DOHH2 (cell line): ENCODE measurements at regions not wholly inside any gene's neighbourhood (a gene's known extent, or its start where the extent isn't known, plus 50 kb on each side); places are given as distances from the start of the nearest gene placed in this dataset.
"Not testable (repeated sequence)": the region's sequence is repeated elsewhere in the genome, so short reads cannot be mapped to it uniquely, and the experiment has no call there.

Experiments
- H3F3A ChIP-seq: fragments of 200-600 bp; sonication (generic), shearing (Covaris generic); 2 replicates; pipeline ENCODE4 v1.6.0; 2016; ENCODE audit warnings: antibody characterized with exemption, mild to moderate bottlenecking; ENCODE audit not compliant: control insufficient read depth, insufficient read depth
- H3K27ac ChIP-seq: fragments of 200-600 bp; sonication (generic); 2 replicates; pipeline ENCODE4 v1.5.1; 2014; ENCODE audit warnings: low read depth, mild to moderate bottlenecking, low read length, moderate library complexity
- H3K27me3 ChIP-seq: fragments of 200-600 bp; sonication (generic); 2 replicates; pipeline ENCODE4 v1.6.1; 2014; ENCODE audit warnings: mild to moderate bottlenecking, low read length, mixed read lengths; ENCODE audit not compliant: control insufficient read depth
- H3K36me3 ChIP-seq: fragments of 200-600 bp; sonication (generic); 2 replicates; pipeline ENCODE4 v1.6.1; 2014; ENCODE audit warnings: mild to moderate bottlenecking, low read length, moderate library complexity, mixed read lengths; ENCODE audit not compliant: control insufficient read depth
- H3K4me1 ChIP-seq: fragments of 200-600 bp; sonication (generic); 2 replicates; pipeline ENCODE4 v1.6.1; 2014; ENCODE audit warnings: mild to moderate bottlenecking, low read length, mixed read lengths; ENCODE audit not compliant: control insufficient read depth
- H3K4me2 ChIP-seq: fragments of 200-600 bp; sonication (generic); 2 replicates; pipeline ENCODE4 v1.6.0; 2014; ENCODE audit warnings: mild to moderate bottlenecking, low read length, moderate library complexity
- H3K4me3 ChIP-seq: fragments of 200-600 bp; sonication (generic); 2 replicates; pipeline ENCODE4 v1.5.1; 2014; ENCODE audit warnings: mild to moderate bottlenecking, low read length, mixed read lengths
- H3K79me2 ChIP-seq: fragments of 200-600 bp; sonication (generic); 2 replicates; pipeline ENCODE4 v1.6.1; 2014; ENCODE audit warnings: mild to moderate bottlenecking, low read length, mixed read lengths; ENCODE audit not compliant: control insufficient read depth
- H3K9me2 ChIP-seq: fragments of 200-600 bp; sonication (generic); replicated peaks from 2 replicates; pipeline ENCODE4 v1.6.1; 2014; ENCODE audit warnings: mild to moderate bottlenecking, low read length, mixed read lengths; ENCODE audit not compliant: control insufficient read depth
- H3K9me3 ChIP-seq: fragments of 200-600 bp; sonication (generic); 2 replicates; pipeline ENCODE4 v1.6.1; 2014; ENCODE audit warnings: antibody characterized with exemption, low read length, mixed read lengths; ENCODE audit not compliant: control insufficient read depth, insufficient read depth
- H4K20me1 ChIP-seq: fragments of 200-600 bp; sonication (generic); 2 replicates; pipeline ENCODE4 v1.6.0; 2014; ENCODE audit warnings: low read depth, mild to moderate bottlenecking, antibody characterized with exemption, low read length, moderate library complexity; ENCODE audit not compliant: control insufficient read depth, insufficient read depth
- EZH2phosphoT487 ChIP-seq: fragments of 200-600 bp; sonication (generic); IDR thresholded peaks from 2 replicates; pipeline ENCODE4 v1.6.1; 2017; ENCODE audit warnings: borderline replicate concordance, mild to moderate bottlenecking, antibody characterized with exemption, low read length, moderate library complexity, mixed read lengths
- TF ChIP-seq, protein P1 (sequence below): fragments of 200-600 bp; sonication (generic); IDR thresholded peaks from one replicate; pipeline ENCODE4 v1.5.1; 2014; ENCODE audit warnings: antibody characterized with exemption, mild to moderate bottlenecking, low read depth, low read length; ENCODE audit not compliant: poor library complexity, severe bottlenecking

- H3K4me3 ChIP-seq = no peak overlapping the region
- H3K27me3 ChIP-seq = 0 out of 2 replicates have a peak, but pooled peaks cover 3% of the 10 kb centered on the region
- H3K79me2 ChIP-seq = no peaks in the 10 kb centered on the region
- no peaks in the 10 kb centered on the region for H3K9me2 ChIP-seq
- H3K27ac ChIP-seq = no peak overlapping the region
- H3K9me3 ChIP-seq = no peaks in the 10 kb centered on the region
- H3F3A ChIP-seq = no peaks in the 10 kb centered on the region
- no peaks in the 10 kb centered on the region; the same call in 1 of the 2 replicates for H4K20me1 ChIP-seq
- H3K4me2 ChIP-seq = no peak overlapping the region
- TF ChIP-seq EZH2phosphoT487 = no peak
- TF ChIP-seq, protein P1, sequence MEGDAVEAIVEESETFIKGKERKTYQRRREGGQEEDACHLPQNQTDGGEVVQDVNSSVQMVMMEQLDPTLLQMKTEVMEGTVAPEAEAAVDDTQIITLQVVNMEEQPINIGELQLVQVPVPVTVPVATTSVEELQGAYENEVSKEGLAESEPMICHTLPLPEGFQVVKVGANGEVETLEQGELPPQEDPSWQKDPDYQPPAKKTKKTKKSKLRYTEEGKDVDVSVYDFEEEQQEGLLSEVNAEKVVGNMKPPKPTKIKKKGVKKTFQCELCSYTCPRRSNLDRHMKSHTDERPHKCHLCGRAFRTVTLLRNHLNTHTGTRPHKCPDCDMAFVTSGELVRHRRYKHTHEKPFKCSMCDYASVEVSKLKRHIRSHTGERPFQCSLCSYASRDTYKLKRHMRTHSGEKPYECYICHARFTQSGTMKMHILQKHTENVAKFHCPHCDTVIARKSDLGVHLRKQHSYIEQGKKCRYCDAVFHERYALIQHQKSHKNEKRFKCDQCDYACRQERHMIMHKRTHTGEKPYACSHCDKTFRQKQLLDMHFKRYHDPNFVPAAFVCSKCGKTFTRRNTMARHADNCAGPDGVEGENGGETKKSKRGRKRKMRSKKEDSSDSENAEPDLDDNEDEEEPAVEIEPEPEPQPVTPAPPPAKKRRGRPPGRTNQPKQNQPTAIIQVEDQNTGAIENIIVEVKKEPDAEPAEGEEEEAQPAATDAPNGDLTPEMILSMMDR = no peak
- H3K36me3 ChIP-seq = no peaks in the 10 kb centered on the region
- H3K4me1 ChIP-seq = no peaks in the 10 kb centered on the region
Observed at GRCh38 chr22:26838471-26838825, 181.1 kb downstream of the MIAT start.

GRCh38 chr22:26839216-26839615 lies 181.8 kb downstream of the MIAT start:
- Histone ChIP-seq H3K79me2 (no peaks in the 10 kb centered on the region), H3K4me1 (no peaks in the 10 kb centered on the region), H3K9me2 (no peaks in the 10 kb centered on the region), H3K27ac (no peak overlapping the region), H3K4me2 (no peak overlapping the region), H3K4me3 (no peak overlapping the region), H3K9me3 (no peaks in the 10 kb centered on the region), H3F3A (no peaks in the 10 kb centered on the region), H3K27me3 (0 out of 2 replicates have a peak, but pooled peaks cover 3% of the 10 kb centered on the region), H4K20me1 (no peaks in the 10 kb centered on the region; the same call in 1 of the 2 replicates), H3K36me3 (no peaks in the 10 kb centered on the region)
- no peak for TF ChIP-seq EZH2phosphoT487
- TF ChIP-seq, protein P1 = no peak

DNA sequence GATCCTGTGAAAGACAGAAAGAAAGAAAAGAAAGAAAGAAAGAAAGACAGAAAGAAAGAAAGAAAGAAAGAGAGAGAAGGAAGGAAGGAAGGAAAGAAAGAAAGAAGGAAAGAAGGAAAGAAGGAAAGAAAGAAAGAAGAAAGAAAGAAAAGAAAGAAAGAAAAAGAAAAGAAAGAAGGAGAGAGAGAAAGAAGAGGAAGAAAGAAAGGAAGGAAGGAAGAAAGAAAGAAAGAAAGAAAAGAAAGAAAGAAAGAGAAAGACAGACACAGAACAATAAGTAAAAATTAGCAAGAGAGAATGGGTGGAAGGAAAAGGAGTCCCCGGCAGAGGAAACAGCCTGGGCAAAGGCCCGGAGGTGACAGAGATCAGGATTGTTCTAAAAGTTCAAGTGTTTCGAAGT lies 183.4 kb downstream of the MIAT start:
- not testable (repeated sequence) for H3F3A ChIP-seq, H3K4me3 ChIP-seq, H3K27ac ChIP-seq, H3K9me2 ChIP-seq, H3K27me3 ChIP-seq, H3K9me3 ChIP-seq, H4K20me1 ChIP-seq, H3K36me3 ChIP-seq, H3K4me2 ChIP-seq, H3K4me1 ChIP-seq, H3K79me2 ChIP-seq

- Histone ChIP-seq H3K9me3 (no peaks in the 10 kb centered on the region), H3K27me3 (no peaks in the 10 kb centered on the region), H3K27ac (no peak overlapping the region), H3F3A (no peaks in the 10 kb centered on the region), H3K36me3 (no peaks in the 10 kb centered on the region), H3K4me3 (no peak overlapping the region), H3K9me2 (no peaks in the 10 kb centered on the region), H3K4me2 (no peak overlapping the region), H3K4me1 (no peaks in the 10 kb centered on the region), H3K79me2 (no peaks in the 10 kb centered on the region), H4K20me1 (no peaks in the 10 kb centered on the region)
- TF ChIP-seq EZH2phosphoT487 = no peak
- TF ChIP-seq, protein P1 = no peak
Observed at GRCh38 chr22:26842103-26842502, 184.7 kb downstream of the MIAT start.
